Iris pigment epithelial cell (primary cell): ENCODE measurements at regions not wholly inside any gene's neighbourhood (a gene's known extent, or its start where the extent isn't known, plus 50 kb on each side); places are given as distances from the start of the nearest gene placed in this dataset.

Experiments used
- DNase-seq: peaks from one replicate; pipeline ENCODE4 v3.0.0-alpha.2; 2011; ENCODE audit warnings: low read depth

- no peak for DNase-seq
Measured at GRCh38 chr20:6560978-6561377, 206.5 kb upstream of the BMP2 start.

- DNase-seq: peak; percentile 65
Measured at GRCh38 chr20:6559791-6560190, 207.7 kb upstream of the BMP2 start.

- DNase-seq: peak; percentile 36
Measured at GRCh38 chr20:6558341-6558740, 209.1 kb upstream of the BMP2 start.

- DNase-seq: peak; percentile 98
Measured at GRCh38 chr20:6533761-6534479, 233.6 kb upstream of the BMP2 start.

- DNase-seq: peak; percentile 83
Measured at GRCh38 chr20:6533351-6533750, 234.1 kb upstream of the BMP2 start.

- DNase-seq: peak; percentile 92
Measured at GRCh38 chr20:6530779-6531315, 236.6 kb upstream of the BMP2 start.

GRCh38 chr20:6530254-6530653 lies 237.2 kb upstream of the BMP2 start:
- peak; percentile 74 for DNase-seq

- DNase-seq: peak; percentile 82
Measured at GRCh38 chr20:6525447-6526303, 241.8 kb upstream of the BMP2 start.

- no peak for DNase-seq
Measured at GRCh38 chr20:6524305-6524704, 243.2 kb upstream of the BMP2 start.

- DNase-seq: peak; percentile 89
Measured at GRCh38 chr20:6519556-6519955, 247.9 kb upstream of the BMP2 start.

- no peak for DNase-seq
Measured at GRCh38 chr20:6515261-6515660, 252.2 kb upstream of the BMP2 start.

GRCh38 chr20:6513599-6513998 lies 253.9 kb upstream of the BMP2 start:
- no peak for DNase-seq

- no peak for DNase-seq
Measured at GRCh38 chr20:6509374-6509773, 258.1 kb upstream of the BMP2 start.

GRCh38 chr20:6506906-6507305 lies 260.6 kb upstream of the BMP2 start:
- DNase-seq: no peak

GRCh38 chr20:6504826-6505225 lies 262.7 kb upstream of the BMP2 start:
- DNase-seq: no peak

- no peak for DNase-seq
Measured at GRCh38 chr20:6504179-6504578, 263.3 kb upstream of the BMP2 start.

- DNase-seq: peak; percentile 8
Measured at GRCh38 chr20:6502999-6503398, 264.5 kb upstream of the BMP2 start.

- DNase-seq: peak; percentile 11
Measured at GRCh38 chr20:6502219-6502618, 265.3 kb upstream of the BMP2 start.

- peak; percentile 79 for DNase-seq
Measured at GRCh38 chr20:6501061-6501460, 266.4 kb upstream of the BMP2 start.

GRCh38 chr20:6499566-6499965 lies 267.9 kb upstream of the BMP2 start:
- DNase-seq: no peak

- no peak for DNase-seq
Measured at GRCh38 chr20:6496874-6497273, 270.6 kb upstream of the BMP2 start.

- DNase-seq: no peak
Measured at GRCh38 chr20:6495907-6496306, 271.6 kb upstream of the BMP2 start.
